SU-DHL-6 (cell line): ENCODE measurements at regions not wholly inside any gene's neighbourhood (a gene's known extent, or its start where the extent isn't known, plus 50 kb on each side); places are given as distances from the start of the nearest gene placed in this dataset.
"Not testable (repeated sequence)": the region's sequence is repeated elsewhere in the genome, so short reads cannot be mapped to it uniquely, and the experiment has no call there.

ENCODE experiments used
- H2AFZ ChIP-seq: fragments of 200-600 bp; sonication (generic); 2 replicates; pipeline ENCODE4 v1.6.1; 2014; ENCODE audit warnings: low read depth, mild to moderate bottlenecking, moderate library complexity, mixed read lengths, antibody characterized with exemption, low read length; ENCODE audit not compliant: severe bottlenecking
- H3F3A ChIP-seq: fragments of 200-600 bp; shearing (Covaris generic); 2 replicates; pipeline ENCODE4 v1.6.0; 2016; ENCODE audit warnings: antibody characterized with exemption, mild to moderate bottlenecking; ENCODE audit not compliant: insufficient read depth
- H3K27ac ChIP-seq: fragments of 200-600 bp; sonication (generic); 2 replicates; pipeline ENCODE4 v1.5.1; 2016; ENCODE audit warnings: low read depth, mild to moderate bottlenecking, low read length, moderate library complexity, mixed read lengths
- H3K27me3 ChIP-seq: fragments of 200-600 bp; sonication (generic), shearing (Covaris generic); 2 replicates; pipeline ENCODE4 v1.6.0; 2014; ENCODE audit warnings: mild to moderate bottlenecking, low read length
- H3K36me3 ChIP-seq: fragments of 200-600 bp; sonication (generic); 2 replicates; pipeline ENCODE4 v1.6.1; 2014; ENCODE audit warnings: mild to moderate bottlenecking, low read length, mixed read lengths
- H3K4me2 ChIP-seq: fragments of 300-600, 200-600 bp; shearing (Covaris generic), sonication (generic); 2 replicates; pipeline ENCODE4 v1.6.0; 2014; ENCODE audit warnings: low read length, low read depth, mild to moderate bottlenecking; ENCODE audit not compliant: poor library complexity, severe bottlenecking
- H3K4me3 ChIP-seq: fragments of 200-600 bp; sonication (generic); 2 replicates; pipeline ENCODE4 v1.5.1; 2014; ENCODE audit warnings: antibody characterized with exemption, low read length, mild to moderate bottlenecking, mixed read lengths; ENCODE audit not compliant: insufficient read depth, poor library complexity, severe bottlenecking
- H3K79me2 ChIP-seq: fragments of 200-600 bp; sonication (generic); 2 replicates; pipeline ENCODE4 v1.6.1; 2014; ENCODE audit warnings: mild to moderate bottlenecking, low read length, moderate library complexity; ENCODE audit not compliant: insufficient read depth
- H3K9ac ChIP-seq: fragments of 200-600 bp; sonication (generic); 2 replicates; pipeline ENCODE4 v1.7.0; 2014; ENCODE audit warnings: mild to moderate bottlenecking, low read length
- H3K9me2 ChIP-seq: fragments of 200-600 bp; sonication (generic); replicated peaks from 2 replicates; pipeline ENCODE4 v1.6.1; 2014; ENCODE audit warnings: low read length; ENCODE audit not compliant: insufficient read depth
- H3K9me3 ChIP-seq: fragments of 200-600 bp; sonication (generic); 2 replicates; pipeline ENCODE4 v1.6.1; 2014; ENCODE audit warnings: low read length, mixed read lengths; ENCODE audit not compliant: insufficient read depth
- H4K20me1 ChIP-seq: fragments of 200-600 bp; sonication (generic); 2 replicates; pipeline ENCODE4 v1.6.1; 2014; ENCODE audit warnings: low read depth, mild to moderate bottlenecking, antibody characterized with exemption, low read length, moderate library complexity, mixed read lengths
- EZH2phosphoT487 ChIP-seq: fragments of 200-600 bp; sonication (generic), shearing (Covaris generic); conservative IDR thresholded peaks from 2 replicates; pipeline ENCODE4 v1.6.1; 2018; ENCODE audit warnings: mild to moderate bottlenecking, antibody characterized with exemption, low read length, moderate library complexity, mixed read lengths
- TF ChIP-seq, protein P1 (sequence below): fragments of 200-600 bp; sonication (generic); IDR thresholded peaks from one replicate; pipeline ENCODE4 v1.5.1; 2017; ENCODE audit warnings: antibody characterized with exemption, mild to moderate bottlenecking, low read length, moderate library complexity; ENCODE audit not compliant: insufficient read depth, poor library complexity, severe bottlenecking

DNA sequence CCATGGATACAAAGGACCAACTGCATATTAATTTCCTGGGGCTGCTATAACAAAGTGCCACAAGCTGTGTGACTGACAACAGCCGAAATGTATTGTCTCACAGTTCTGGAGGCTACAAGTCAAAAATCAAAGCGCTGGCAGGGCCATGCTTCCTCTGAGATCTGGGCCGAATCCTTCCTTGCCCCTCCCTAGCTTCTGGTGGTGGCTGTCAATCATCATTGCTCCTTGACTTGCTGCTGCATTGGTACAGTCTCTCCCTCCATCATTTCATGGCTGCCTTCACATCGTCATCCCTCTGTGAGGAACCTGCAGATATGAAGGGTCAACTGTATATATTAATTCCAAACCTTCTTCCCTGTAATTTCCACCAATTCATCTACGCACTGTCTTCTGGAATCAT lies 118.3 kb downstream of the EXOC5 start:
- H4K20me1 ChIP-seq: no peaks in the 10 kb centered on the region
- no peak for TF ChIP-seq EZH2phosphoT487
- TF ChIP-seq, protein P1, sequence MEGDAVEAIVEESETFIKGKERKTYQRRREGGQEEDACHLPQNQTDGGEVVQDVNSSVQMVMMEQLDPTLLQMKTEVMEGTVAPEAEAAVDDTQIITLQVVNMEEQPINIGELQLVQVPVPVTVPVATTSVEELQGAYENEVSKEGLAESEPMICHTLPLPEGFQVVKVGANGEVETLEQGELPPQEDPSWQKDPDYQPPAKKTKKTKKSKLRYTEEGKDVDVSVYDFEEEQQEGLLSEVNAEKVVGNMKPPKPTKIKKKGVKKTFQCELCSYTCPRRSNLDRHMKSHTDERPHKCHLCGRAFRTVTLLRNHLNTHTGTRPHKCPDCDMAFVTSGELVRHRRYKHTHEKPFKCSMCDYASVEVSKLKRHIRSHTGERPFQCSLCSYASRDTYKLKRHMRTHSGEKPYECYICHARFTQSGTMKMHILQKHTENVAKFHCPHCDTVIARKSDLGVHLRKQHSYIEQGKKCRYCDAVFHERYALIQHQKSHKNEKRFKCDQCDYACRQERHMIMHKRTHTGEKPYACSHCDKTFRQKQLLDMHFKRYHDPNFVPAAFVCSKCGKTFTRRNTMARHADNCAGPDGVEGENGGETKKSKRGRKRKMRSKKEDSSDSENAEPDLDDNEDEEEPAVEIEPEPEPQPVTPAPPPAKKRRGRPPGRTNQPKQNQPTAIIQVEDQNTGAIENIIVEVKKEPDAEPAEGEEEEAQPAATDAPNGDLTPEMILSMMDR: no peak
- H3F3A ChIP-seq: no peaks in the 10 kb centered on the region
- no peak overlapping the region for H3K9ac ChIP-seq
- no peak overlapping the region for H3K27ac ChIP-seq
- H3K27me3 ChIP-seq: no peaks in the 10 kb centered on the region
- H3K36me3 ChIP-seq: no peaks in the 10 kb centered on the region
- no peak overlapping the region for H2AFZ ChIP-seq
- H3K9me3 ChIP-seq: no peaks in the 10 kb centered on the region
- H3K9me2 ChIP-seq: no peaks in the 10 kb centered on the region
- H3K79me2 ChIP-seq: no peaks in the 10 kb centered on the region
- no peak overlapping the region for H3K4me2 ChIP-seq
- H3K4me3 ChIP-seq: no peak overlapping the region

GRCh38 chr14:57139173-57139572 lies 129.5 kb downstream of the EXOC5 start:
- TF ChIP-seq EZH2phosphoT487: no peak
- TF ChIP-seq, protein P1: no peak
- Histone ChIP-seq H3K9me2 (no peaks in the 10 kb centered on the region), H3K36me3 (no peaks in the 10 kb centered on the region), H3F3A (no peaks in the 10 kb centered on the region), H3K27me3 (no peaks in the 10 kb centered on the region), H3K79me2 (no peaks in the 10 kb centered on the region), H4K20me1 (no peaks in the 10 kb centered on the region), H3K9me3 (no peaks in the 10 kb centered on the region), H2AFZ (no peak overlapping the region), H3K4me2 (no peak overlapping the region), H3K27ac (no peak overlapping the region), H3K9ac (no peak overlapping the region), H3K4me3 (no peak overlapping the region)

DNA sequence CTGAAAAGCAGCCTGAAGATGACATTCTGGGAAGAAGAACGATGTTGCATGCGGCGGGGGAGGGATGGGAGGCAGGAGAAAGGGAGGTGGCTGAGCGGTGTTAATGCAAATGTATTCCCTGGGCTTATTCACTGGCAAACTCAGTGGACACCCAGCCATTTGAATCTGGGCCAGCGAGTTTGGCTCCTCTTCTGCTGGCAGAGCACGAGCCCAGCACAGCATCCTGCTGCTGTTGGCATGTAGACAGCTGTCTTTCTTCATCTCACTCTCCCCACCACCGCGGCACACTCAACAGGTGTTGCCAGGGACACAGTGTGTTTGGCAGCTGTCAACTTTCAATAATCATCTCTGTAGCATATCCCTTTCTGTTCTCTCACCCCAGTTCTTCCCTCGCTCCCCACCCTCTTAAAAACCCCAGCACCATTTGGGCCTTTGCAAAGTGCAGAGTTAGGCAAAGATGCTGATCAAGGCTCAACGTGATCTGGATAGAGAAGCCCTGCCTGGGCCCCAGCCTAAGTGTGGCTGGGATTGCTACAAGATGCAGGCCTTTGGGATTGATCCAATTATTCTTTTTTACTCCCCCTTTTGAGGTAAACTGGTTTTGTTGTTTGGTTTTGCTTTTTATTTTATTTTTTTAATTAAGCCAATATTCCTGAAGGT lies 131.9 kb downstream of the EXOC5 start:
- Histone ChIP-seq H3K9ac (no peak overlapping the region), H3K27ac (no peak overlapping the region), H3K79me2 (no peaks in the 10 kb centered on the region), H4K20me1 (no peaks in the 10 kb centered on the region), H3F3A (no peaks in the 10 kb centered on the region), H3K4me2 (no peak overlapping the region), H3K4me3 (no peak overlapping the region), H3K9me3 (no peaks in the 10 kb centered on the region), H3K36me3 (no peaks in the 10 kb centered on the region), H2AFZ (no peak overlapping the region), H3K9me2 (no peaks in the 10 kb centered on the region), H3K27me3 (no peaks in the 10 kb centered on the region)
- no peak for TF ChIP-seq EZH2phosphoT487
- TF ChIP-seq, protein P1: no peak

GRCh38 chr14:57127809-57128208 lies 140.9 kb downstream of the EXOC5 start:
- not testable (repeated sequence) for H3K27ac ChIP-seq, H3K9me3 ChIP-seq, H3F3A ChIP-seq, H3K4me2 ChIP-seq, H3K27me3 ChIP-seq, H3K79me2 ChIP-seq, H2AFZ ChIP-seq, H4K20me1 ChIP-seq, H3K9ac ChIP-seq, H3K9me2 ChIP-seq, H3K36me3 ChIP-seq, H3K4me3 ChIP-seq
